GM23338 (cell line): ENCODE measurements at regions not wholly inside any gene's neighbourhood (a gene's known extent, or its start where the extent isn't known, plus 50 kb on each side); places are given as distances from the start of the nearest gene placed in this dataset.

Experiments
- CTCF ChIP-seq, 2 experiments: fragments of 200-600 bp in 1 of 2; sonication (generic) in 1 of 2; conservative IDR thresholded peaks; 2 replicates each; pipeline versions ENCODE4 v1.5.1 to v1.6.1; 2016 to 2017; ENCODE audit warnings: antibody characterized with exemption in 2 of 2, low read depth in 2 of 2, mild to moderate bottlenecking in 2 of 2, moderate library complexity in 1 of 2
- EZH2phosphoT487 ChIP-seq: fragments of 200-600 bp; sonication (generic); IDR thresholded peaks from one replicate; pipeline ENCODE4 v1.8.1; 2018; ENCODE audit warnings: antibody characterized with exemption; ENCODE audit not compliant: unreplicated experiment
- REST ChIP-seq: IDR thresholded peaks from one replicate; pipeline ENCODE4 v1.6.1; 2018; ENCODE audit warnings: antibody characterized with exemption; ENCODE audit not compliant: unreplicated experiment

- TF ChIP-seq CTCF (conservative IDR thresholded peaks at IDR 0.05; ENCODE audit: low read depth in 2 of 2) (no peak), REST (no peak), EZH2phosphoT487 (no peak)
Observed at GRCh38 chr18:28854964-28855363, 678.0 kb upstream of the CDH2 start.
